HG02759 (cell line): ENCODE measurements at regions not wholly inside any gene's neighbourhood (a gene's known extent, or its start where the extent isn't known, plus 50 kb on each side); places are given as distances from the start of the nearest gene placed in this dataset.
"Not testable (repeated sequence)": the region's sequence is repeated elsewhere in the genome, so short reads cannot be mapped to it uniquely, and the experiment has no call there.

ENCODE experiments used
- ATAC-seq: cut with Tn5 transposase; IDR thresholded peaks from one replicate; pipeline ENCODE4 v1.9.1; 2021; ENCODE audit warnings: mild to moderate bottlenecking, moderate library complexity; ENCODE audit not compliant: unreplicated experiment

DNA sequence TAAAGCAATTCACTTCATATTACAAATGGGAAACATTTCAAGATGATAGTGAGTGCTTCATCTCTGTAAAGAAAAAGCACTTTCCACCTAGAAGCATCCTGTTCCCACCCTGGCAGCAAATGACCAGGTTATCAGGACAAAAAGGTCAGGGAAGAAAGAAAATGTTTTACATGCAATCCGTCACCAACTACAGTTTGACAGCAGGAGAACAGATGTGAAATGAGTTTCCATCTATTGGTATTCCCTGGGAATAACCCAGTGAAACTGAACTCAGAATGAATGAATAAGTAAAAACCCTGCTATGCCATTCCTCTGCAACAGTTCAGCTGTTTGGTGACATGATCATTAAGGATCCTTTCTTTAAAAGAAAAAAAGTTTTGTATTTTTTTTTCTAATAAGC, 67.6 kb downstream of the HTR1A start:
- ATAC-seq = no peak

DNA sequence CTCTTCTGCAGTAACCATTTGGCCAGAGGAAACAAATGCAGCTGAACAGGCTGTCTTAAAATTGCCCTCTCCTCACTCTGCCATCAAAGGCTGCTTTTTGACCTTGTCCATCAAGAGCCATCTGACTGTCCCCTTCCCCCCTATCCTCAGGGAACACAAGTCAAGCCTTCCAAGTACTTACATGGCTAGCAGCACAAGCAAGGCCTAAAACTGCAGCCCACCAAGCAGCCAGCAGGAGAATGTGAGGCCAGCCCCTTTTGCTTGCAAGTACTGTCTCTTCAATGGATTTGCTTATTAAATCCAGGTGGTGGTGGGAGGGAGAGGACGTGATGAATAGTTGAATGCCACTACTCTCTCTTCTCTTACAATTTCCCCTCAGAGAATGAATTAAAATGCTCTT, 83.5 kb downstream of the HTR1A start:
- no peak for ATAC-seq

DNA sequence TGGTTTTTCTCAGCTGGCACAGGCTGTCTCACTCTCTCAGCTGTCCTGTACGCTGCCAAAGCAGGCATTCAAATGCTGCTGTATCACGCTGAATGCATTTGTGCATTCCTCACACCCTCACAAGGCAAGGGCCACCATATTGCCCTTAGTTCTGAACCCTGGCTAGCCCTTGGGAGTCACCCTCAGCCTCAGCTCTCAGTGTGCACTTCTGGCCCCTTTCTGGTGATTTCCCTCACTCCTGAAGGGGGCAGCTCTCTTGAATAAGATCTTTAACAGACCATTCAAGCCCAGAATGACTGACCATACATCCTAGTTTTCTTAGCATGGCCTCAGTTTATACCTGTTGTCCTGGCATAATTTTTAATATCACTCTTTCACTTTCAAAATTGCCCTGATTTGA, 84.3 kb downstream of the HTR1A start:
- no peak for ATAC-seq

DNA sequence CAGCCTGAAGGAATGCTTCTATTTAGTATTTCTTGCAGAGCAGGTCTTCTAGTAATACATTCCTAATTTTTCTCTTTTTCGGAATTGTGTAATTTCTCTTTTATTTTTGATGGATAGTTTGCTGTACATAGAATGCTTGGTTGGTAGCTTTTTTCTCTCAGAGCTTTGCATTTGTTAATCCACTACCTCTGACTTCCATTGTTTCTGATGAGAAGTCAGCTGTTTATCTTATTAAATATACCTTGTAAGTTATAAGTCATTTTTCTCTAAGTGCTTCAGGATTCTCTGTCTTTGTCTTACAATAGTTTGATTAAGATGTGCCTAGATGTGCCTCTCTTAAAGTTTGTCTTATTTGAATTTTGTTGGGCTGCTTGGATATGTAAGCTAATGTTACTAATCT, 101.9 kb downstream of the HTR1A start:
- ATAC-seq = no peak

DNA sequence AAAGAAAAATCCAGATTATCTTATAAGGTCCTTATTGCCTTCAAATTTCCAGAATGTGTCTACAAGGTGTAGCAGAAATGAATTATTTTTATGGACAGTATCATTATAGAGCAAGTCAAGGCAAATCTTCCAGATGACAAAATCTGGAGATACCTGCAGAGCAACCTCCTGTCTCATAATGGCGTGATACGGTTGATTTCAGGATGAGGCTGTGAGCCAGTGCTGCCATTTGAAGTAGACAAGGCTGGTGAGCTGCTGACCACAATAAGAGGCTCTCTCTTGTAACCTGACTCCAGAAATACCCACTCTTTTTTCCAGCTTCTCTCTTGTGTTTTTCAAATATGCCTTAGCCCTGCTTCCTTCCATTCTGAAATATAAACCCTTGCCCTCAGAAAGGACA, 108.2 kb downstream of the HTR1A start:
- no peak for ATAC-seq

DNA sequence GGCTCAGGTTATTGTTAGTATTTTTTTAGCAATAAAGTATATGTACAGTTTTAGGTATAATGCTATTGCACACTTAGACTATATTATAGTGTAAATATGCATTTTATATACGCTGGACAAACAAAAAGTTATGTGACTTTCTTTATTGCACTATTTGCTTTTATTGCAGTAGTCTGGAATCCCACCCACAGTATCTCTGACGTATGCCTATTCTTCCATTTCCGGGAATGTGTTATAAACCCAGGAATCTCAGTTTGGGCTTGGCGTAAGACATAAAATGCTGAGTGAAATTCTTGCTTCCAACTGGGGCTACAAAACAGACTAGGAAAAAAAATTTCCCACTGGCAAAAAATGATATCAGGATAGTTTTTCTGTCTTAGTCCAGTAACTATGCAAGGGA, 119.1 kb downstream of the HTR1A start:
- no peak for ATAC-seq

DNA sequence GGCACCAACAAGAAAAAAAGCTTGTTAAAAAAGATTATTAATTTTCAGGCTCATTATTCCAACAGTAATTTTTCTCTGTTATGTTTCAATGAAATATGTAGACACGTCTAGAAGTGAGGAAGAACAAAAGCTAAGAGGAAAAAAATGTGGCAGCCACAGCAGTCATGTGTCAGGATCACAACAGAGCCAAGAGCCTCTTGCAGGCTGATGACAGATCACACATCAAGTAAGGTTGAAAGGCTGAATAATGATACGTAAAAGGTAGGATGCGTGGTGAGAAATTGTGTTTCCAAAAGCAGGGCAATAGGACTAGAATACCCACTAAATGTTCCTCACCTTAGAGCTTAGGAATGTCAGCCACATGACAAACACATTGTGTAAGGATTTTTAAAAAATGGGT, 124.8 kb downstream of the HTR1A start:
- ATAC-seq = no peak

DNA sequence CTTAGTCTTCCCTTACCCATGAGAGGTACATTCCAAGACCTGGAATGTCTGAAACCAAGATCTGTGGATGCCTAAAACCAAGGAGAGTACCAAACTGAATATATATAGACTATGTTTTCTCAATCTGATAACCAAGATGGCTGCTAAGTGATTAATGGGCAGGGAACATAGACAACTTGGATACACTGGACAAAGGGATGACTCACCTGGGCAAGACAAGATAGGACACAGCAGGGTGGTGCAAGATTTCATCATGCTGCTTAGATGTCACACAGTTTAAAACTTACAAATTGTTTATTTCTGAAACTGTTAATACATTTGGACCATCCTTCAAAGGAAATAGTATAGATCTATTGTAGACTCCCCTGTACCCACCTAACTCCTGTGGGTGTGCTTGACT, 130.9 kb downstream of the HTR1A start:
- ATAC-seq = no peak

DNA sequence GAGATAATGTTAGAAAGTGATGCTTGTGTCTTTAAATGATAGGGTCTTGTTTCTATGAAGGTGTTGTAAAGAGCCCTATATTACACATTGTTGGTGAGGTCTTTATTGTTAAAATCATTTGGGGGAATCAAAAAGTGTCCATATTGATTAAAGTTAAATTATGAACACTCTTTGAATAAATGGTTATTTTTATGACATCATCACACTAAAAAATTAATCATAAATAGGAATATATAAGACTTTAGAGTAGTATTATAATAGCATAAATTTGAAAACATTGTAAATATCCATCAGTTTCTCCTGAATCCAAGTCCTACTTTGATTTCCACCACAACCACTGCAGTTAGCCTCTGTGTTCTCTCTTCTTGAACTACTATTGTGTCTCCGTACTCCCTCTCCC, 136.3 kb downstream of the HTR1A start:
- ATAC-seq = no peak

DNA sequence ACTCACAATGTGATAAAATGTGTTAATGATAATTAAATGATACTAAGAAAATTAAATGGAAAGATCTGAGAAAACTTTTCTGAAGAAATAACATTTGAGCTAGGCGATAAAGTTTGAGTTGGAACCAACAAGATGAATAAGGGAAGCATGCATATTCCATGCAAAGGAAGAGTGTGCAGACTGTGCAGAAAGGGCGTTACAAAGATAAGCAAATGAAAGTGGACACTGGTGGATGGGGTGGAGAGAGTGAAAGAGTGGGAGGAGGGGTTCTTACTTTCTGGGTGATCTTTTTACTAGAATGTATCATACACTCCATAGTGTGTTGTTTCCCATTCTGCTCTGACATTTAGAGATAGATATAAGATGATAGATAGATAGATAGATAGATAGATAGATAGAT, 138.7 kb downstream of the HTR1A start:
- ATAC-seq = no peak

DNA sequence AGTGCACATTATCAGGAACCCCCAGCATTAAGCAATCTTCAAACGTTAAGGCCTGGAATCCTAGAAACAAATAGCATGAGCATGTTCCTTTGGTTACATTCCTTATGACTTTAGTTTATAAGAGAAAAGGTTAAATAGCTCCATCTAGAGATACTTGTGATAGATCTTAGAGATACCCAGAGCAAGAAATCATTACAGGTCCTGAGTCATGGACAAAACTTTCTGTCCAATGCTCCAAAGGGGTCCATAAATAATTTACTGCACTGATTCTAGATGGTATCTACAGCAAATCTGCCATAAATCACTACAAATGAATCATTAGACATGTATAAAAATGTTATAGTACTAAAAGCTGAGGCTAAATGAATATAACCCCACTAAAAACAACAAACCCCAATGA, 139.6 kb downstream of the HTR1A start:
- no peak for ATAC-seq

DNA sequence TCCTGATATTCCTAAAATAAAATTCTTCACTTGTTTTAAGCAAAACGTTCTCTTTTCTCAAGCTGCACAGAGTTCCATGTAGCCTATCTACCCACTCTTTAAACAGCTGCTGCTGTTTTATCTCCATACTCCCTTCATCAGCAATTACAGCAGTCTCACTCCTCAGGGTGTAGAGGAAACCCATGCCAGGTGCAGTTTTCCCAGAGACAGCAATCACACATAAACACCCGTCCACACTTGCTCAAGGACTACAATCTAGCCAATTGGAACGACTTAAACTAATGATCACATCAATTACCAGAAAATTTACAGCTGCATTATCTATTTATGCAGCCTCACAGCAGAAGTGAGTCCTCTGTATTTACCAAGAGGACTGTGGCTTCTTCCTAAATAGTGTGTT, 141.7 kb downstream of the HTR1A start:
- no peak for ATAC-seq

DNA sequence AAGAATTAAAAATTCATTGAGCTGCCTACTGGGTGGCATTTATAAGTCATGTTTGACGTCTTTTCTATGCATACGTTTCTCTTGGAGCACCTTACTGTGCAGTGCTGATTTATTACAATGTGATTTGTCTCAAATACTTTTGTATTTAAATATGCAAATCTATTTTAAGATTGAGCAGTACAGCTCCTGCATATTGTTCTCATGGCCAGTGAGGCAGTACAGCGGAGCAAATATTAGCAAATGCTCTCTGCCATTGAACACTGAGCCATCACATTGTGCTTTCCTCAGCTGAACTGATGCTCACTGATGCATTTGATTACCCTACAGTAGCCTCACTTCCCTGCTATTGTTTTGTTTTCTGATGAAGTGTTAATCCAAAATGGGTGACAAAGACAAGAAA, 149.6 kb downstream of the HTR1A start:
- ATAC-seq = no peak

DNA sequence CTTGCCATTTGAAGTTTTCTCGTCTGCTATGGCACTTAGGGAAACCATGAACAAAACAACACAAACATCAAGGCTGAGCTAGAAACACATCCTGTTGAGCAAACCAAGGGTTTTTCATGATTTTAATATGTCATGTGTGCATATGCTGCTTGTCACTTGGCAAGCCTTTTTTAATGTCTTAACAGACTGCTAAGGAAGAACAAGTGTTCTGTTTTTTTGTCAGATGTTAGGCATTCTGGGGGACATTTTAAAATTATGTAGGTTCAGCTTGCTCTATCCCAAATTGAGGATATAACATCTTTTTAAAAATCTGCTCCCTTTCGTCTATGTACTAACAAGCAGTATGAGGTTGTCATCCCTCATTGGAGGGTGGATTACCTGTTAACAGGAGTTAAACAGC, 150.3 kb downstream of the HTR1A start:
- ATAC-seq = no peak

DNA sequence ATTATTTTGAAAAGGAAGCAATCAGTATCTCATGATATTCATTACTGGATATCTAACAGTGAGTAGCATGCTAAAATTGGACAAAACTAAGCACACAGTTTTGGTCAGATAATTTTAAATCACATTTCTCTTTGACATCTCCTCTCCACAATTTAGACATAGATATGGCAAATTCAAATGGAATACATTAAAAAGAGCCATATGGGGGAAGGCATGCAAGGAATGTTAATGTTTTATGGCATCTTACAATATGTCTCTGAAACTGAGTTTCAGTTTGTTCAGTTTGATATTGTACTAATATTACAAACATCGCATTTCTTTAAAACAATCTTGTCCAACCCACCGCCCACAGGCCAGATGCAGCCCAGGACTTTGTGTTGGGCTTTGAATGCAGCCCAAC, 151.0 kb downstream of the HTR1A start:
- no peak for ATAC-seq

DNA sequence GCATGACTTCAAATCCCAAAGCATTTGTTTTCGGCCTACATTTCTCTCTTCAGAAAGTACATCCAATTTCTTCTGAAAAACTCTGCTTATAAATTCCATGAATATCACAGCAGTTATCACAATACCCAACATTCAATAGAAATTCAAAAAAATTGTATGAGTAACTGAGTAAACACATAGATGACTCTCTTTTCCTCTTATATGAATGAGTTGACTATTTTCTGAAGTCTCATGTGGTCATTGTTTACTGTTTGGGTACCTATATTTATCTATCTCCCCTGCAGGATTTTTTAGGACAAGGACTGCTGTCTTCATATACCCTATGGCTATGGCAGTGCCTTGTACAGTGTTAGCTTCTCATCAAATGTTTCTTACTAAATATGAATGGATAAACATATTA, 157.1 kb downstream of the HTR1A start:
- no peak for ATAC-seq

DNA sequence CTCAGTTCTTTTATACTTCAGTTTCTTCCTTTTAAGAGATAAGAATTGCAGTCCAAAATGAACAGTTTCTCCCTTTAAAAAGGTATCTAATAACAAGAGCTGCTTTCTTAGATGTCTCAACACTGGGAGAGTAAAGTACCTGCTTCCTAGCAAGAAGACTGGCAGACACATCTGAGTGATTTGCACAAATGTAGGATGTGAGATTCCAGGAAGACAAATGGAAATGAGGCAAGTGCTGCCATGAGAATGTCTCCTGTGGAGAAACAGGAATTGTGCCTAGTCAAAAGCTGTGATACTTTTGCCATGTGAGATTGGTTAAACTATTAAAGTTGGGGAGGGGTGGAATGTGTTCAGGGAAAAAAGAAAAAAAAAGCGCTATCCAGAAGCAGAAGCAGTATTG, 159.1 kb downstream of the HTR1A start:
- ATAC-seq = no peak

DNA sequence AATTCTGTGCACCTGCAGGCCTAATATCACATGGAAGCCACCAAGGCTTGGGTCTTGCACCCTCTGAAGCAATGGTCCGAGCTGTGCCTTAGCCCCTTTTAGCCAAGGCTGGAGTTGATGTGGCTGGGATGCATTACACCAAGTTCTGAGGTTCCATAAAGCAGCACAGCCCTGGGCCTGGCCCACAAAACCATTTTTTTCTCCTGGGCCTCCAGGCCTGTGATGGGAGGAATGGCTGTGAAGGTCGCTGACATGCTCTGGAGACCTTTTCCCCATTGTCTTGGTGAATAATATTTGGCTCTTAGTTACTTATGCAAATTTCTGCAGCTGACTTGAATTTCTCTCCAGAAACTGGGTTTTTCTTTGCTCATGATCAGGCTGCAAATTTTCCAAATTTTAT, 167.3 kb downstream of the HTR1A start:
- ATAC-seq = no peak

DNA sequence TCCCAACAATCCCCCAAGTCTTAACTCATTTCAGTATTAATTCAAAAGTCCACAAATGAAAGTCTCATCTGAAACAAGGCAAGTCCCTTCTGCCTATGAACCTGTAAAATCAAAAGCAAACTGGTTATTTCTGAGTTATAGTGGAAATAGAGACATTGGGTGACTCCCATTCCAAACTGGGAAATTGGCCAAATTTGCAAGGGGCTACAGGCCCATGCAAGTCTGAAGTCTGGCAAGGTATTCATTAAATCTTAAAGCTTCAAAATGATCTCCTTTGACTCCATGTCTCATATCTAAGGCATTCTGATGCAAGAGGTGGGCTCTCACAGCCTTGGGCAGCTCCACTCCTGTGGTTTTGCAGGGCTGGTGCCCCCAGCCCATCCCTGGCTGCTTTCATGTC, 167.9 kb downstream of the HTR1A start:
- no peak for ATAC-seq

DNA sequence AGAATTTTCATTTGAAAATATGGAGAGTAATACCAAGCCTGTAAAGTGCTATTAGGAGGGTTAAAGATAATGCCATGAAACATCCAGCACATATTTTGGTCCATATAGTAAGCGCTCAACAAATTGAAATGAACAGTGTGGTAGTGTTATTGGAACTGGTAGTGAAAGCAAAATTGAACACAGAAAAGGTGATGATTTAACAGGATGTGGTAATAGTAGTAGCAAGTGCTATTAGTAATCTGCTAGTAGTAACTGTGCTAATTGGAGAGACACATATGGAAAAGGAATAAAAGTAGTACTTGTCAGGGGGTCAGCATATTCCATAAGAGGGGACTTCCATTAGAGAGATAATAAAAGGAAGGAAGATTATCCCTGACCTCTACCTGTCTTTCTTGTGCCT, 187.3 kb downstream of the HTR1A start:
- ATAC-seq = no peak

DNA sequence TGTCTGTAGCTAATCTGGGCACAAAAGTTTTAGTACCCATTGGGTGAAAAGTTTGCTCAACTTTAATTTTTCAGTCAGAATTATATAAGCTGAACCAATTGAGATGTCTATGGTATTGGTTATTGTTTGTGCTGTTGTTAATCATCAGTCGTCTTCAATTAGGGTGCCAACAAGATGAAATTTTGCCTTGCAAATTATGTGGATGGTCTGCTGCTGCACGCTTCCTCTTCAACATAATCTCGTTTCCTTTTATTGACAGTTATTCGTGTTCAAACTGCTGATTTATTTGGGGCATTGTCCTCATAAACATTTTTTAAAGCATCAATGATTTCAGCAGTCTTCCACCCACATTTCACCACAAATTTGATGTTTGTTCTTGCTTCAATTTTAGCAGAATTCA, 194.0 kb downstream of the HTR1A start:
- no peak for ATAC-seq

DNA sequence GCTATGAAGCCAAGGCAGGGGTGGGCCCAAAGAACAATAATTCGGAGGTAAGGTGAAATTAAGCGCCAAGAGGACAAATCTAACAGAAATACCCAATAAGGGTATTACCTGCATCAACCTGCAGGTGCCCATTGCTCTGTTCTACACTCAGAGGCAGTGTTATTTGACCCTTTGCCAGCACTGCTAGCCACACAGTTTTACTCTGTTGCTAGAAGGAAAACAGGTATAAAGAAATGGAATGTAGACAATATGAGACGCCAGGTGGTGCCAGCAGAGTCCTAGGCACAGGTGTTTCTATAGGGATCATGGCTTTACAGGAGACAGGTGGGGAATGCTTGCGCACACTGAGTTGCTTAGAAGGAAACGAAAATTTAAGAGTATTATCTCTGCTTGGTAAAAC, 201.3 kb downstream of the HTR1A start:
- no peak for ATAC-seq

DNA sequence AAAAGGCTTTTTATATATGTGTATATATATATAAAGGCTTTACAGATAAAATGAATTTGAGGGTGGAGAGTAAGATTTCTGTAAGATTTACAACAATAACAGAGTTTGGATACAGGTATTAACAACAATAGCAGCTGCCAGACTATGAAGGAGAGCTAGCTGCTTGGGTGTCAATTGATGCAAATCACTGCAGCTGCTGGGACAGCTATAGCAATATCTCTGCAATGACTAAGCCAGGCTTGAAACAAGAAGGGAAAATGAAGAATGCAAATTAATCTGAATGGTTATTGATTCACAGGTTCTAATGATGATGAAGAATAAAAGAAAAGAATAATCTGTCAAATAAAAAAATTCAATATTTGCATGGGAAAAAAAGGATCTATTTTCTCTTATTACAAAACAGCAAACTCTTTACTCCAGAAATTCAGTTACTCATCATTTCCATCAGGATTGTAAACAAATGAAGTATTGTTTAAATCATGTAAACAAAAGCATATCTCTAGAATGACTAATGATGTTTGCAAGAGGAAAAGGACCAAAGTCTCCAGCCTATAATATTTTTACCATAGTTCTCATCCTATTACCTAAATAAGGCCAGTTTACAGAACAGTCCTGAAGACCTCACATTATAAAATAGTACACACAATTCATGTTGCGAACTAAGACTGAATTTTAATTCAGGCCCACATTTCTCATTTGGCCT, 219.0 kb downstream of the HTR1A start:
- ATAC-seq = no peak

DNA sequence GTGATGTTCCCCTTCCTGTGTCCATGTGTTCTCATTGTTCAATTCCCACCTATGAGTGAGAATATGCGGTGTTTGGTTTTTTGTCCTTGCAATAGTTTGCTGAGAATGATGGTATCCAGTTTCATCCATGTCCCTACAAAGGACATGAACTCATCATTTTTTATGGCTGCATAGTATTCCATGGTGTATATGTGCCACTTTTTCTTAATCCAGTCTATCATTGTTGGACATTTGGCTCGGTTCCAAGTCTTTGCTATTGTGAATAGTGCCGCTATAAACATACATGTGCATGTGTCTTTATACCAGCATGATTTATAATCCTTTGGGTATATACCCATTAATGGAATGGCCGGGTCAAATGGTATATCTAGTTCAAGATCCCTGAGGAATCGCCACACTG, 229.4 kb downstream of the HTR1A start:
- not testable (repeated sequence) for ATAC-seq
